CD4-positive, alpha-beta memory T cell (primary cell): ENCODE measurements at regions not wholly inside any gene's neighbourhood (a gene's known extent, or its start where the extent isn't known, plus 50 kb on each side); places are given as distances from the start of the nearest gene placed in this dataset.

ENCODE experiments used
- CTCF ChIA-PET: fragments of 350-600 bp; sonication (Branson Sonifier 250); formaldehyde crosslinking; loops from one replicate; lab custom pipeline; 2021; ENCODE audit warnings: inconsistent platforms; ENCODE audit not compliant: partially characterized antibody; lab: Charles Lee
- POLR2A ChIA-PET: fragments of 350-600 bp; sonication (Branson Sonifier 250); formaldehyde crosslinking; loops from one replicate; lab custom pipeline; 2021; ENCODE audit not compliant: partially characterized antibody; lab: Charles Lee
- DNase-seq, 5 donors: peaks; one replicate each; pipeline versions ENCODE4 v3.0.0 to v3.0.0-alpha.2; 2020 to 2022; ENCODE audit warnings: mixed read lengths in 1 of 5
- H3K27ac ChIP-seq: one replicate; pipeline ENCODE4 v1.7.0; 2013; ENCODE audit warnings: low read depth, low read length
- H3K27me3 ChIP-seq: 2 replicates; pipeline ENCODE4 v1.7.0; 2013; ENCODE audit warnings: mild to moderate bottlenecking, low read length, moderate library complexity; ENCODE audit not compliant: insufficient read depth
- H3K36me3 ChIP-seq: 2 replicates; pipeline ENCODE4 v1.7.0; 2013; ENCODE audit warnings: mild to moderate bottlenecking, low read length, moderate library complexity; ENCODE audit not compliant: insufficient read depth
- H3K4me1 ChIP-seq: 2 replicates; pipeline ENCODE4 v1.7.0; 2013; ENCODE audit warnings: mild to moderate bottlenecking, low read length, moderate library complexity; ENCODE audit not compliant: insufficient read depth
- H3K4me3 ChIP-seq, 2 donors: one replicate each; pipeline ENCODE4 v1.7.0; 2013; ENCODE audit warnings: low read length in 2 of 2, mild to moderate bottlenecking in 1 of 2
- H3K9me3 ChIP-seq, 2 donors: one replicate each; pipeline ENCODE4 v1.7.0; 2013; ENCODE audit warnings: low read length in 2 of 2, control low read depth in 1 of 2; ENCODE audit not compliant: control insufficient read depth in 1 of 2
- H3K27ac Mint-ChIP-seq, 7 donors: one replicate each; pipeline ENCODE4 v1.8.0; 2020 to 2021; ENCODE audit warnings: mixed read lengths in 7 of 7, mild to moderate bottlenecking in 6 of 7, inconsistent platforms in 3 of 7, moderate library complexity in 3 of 7
- H3K27me3 Mint-ChIP-seq, 2 donors: one replicate each; pipeline ENCODE4 v1.8.0; 2020 to 2021; ENCODE audit warnings: mixed read lengths in 2 of 2
- H3K36me3 Mint-ChIP-seq, 2 donors: one replicate each; pipeline ENCODE4 v1.8.0; 2020 to 2021; ENCODE audit warnings: mixed read lengths in 2 of 2, inconsistent platforms in 1 of 2, mild to moderate bottlenecking in 1 of 2
- H3K4me1 Mint-ChIP-seq, 4 donors: one replicate each; pipeline ENCODE4 v1.8.0; 2020 to 2021; ENCODE audit warnings: mixed read lengths in 4 of 4, mild to moderate bottlenecking in 1 of 4
- H3K4me3 Mint-ChIP-seq, 8 donors: one replicate each; pipeline ENCODE4 v1.8.0; 2020 to 2021; ENCODE audit warnings: mixed read lengths in 8 of 8, mild to moderate bottlenecking in 7 of 8, moderate library complexity in 6 of 8, inconsistent platforms in 3 of 8
- H3K9me3 Mint-ChIP-seq, 8 donors: one replicate each; pipeline ENCODE4 v1.8.0; 2020 to 2021; ENCODE audit warnings: mixed read lengths in 8 of 8, mild to moderate bottlenecking in 5 of 8, inconsistent platforms in 3 of 8, moderate library complexity in 1 of 8
- intact Hi-C: fragments of 100-400 bp; cut with micrococcal nuclease; formaldehyde crosslinking; loops from one replicate; pipeline ENCODE4 v1.15.1; 2023

GRCh38 chr17:52824542-52824941 lies 666.0 kb upstream of the CA10 start:
- no peak overlapping the region for H3K27ac ChIP-seq
- H3K4me1 Mint-ChIP-seq, result no peaks in the 10 kb centered on the region
- ChIA-PET POLR2A (no interaction called here), CTCF (no interaction called here)
- no peaks in the 10 kb centered on the region for H3K36me3 ChIP-seq
- H3K4me3 ChIP-seq, result no peak overlapping the region
- H3K27me3 Mint-ChIP-seq, result no peaks in the 10 kb centered on the region
- H3K36me3 Mint-ChIP-seq, result no peaks in the 10 kb centered on the region
- no peak for DNase-seq
- intact Hi-C loops, result no loop called here
- no peaks in the 10 kb centered on the region for H3K9me3 ChIP-seq
- no peak overlapping the region for H3K27ac Mint-ChIP-seq
- H3K27me3 ChIP-seq, result no peaks in the 10 kb centered on the region
- H3K9me3 Mint-ChIP-seq, result peaks cover 0 to 7% (median under 1%) of the 10 kb centered on the region in 8 donors
- no peaks in the 10 kb centered on the region for H3K4me1 ChIP-seq
- H3K4me3 Mint-ChIP-seq, result no peak overlapping the region

DNA sequence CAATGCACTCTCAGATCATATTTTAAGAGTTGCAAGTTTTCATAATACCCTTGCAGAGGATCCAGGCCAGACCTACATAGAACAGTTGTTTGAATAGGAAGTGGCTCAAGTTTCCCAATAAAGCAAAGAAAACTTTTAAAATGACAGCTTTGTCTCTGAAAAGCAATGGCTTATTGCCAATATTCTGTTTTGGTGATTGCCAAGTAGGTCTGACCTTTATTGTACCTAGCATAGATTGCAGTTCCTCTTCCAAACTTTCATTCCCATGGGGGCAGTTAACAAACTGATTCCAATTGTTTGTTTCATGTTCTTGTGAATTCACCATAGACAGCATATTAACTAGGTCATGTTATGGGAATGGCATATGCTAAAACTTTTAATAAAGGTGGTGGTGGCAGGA lies 664.6 kb upstream of the CA10 start:
- Histone ChIP-seq H3K4me1 (no peaks in the 10 kb centered on the region), H3K27ac (no peak overlapping the region), H3K36me3 (no peaks in the 10 kb centered on the region), H3K4me3 (no peak overlapping the region), H3K27me3 (no peaks in the 10 kb centered on the region), H3K9me3 (no peaks in the 10 kb centered on the region)
- Mint-ChIP-seq H3K9me3 (peaks cover 0 to 9% (median 3%) of the 10 kb centered on the region in 8 donors), H3K4me3 (no peak overlapping the region), H3K4me1 (no peaks in the 10 kb centered on the region), H3K27me3 (no peaks in the 10 kb centered on the region), H3K36me3 (no peaks in the 10 kb centered on the region), H3K27ac (no peak overlapping the region)
- DNase-seq, result no peak
- intact Hi-C loops, result no loop called here
- CTCF ChIA-PET, result no interaction called here
- POLR2A ChIA-PET, result no interaction called here

GRCh38 chr17:52790359-52790955 lies 631.9 kb upstream of the CA10 start:
- ChIA-PET POLR2A (no interaction called here), CTCF (no interaction called here)
- no peaks in the 10 kb centered on the region for H3K27me3 Mint-ChIP-seq
- no peaks in the 10 kb centered on the region for H3K36me3 Mint-ChIP-seq
- no peak for DNase-seq
- no peaks in the 10 kb centered on the region for H3K36me3 ChIP-seq
- H3K27ac Mint-ChIP-seq, result no peak overlapping the region
- peaks cover 0 to 3% of the 10 kb centered on the region in 2 donors for H3K9me3 ChIP-seq
- H3K4me3 ChIP-seq, result no peak overlapping the region
- H3K4me1 ChIP-seq, result no peaks in the 10 kb centered on the region
- no peak overlapping the region for H3K27ac ChIP-seq
- H3K27me3 ChIP-seq, result no peaks in the 10 kb centered on the region
- peaks cover 0 to 3% (median 1%) of the 10 kb centered on the region in 8 donors for H3K9me3 Mint-ChIP-seq
- no peaks in the 10 kb centered on the region for H3K4me1 Mint-ChIP-seq
- intact Hi-C loops, result no loop called here
- no peak overlapping the region for H3K4me3 Mint-ChIP-seq

DNA sequence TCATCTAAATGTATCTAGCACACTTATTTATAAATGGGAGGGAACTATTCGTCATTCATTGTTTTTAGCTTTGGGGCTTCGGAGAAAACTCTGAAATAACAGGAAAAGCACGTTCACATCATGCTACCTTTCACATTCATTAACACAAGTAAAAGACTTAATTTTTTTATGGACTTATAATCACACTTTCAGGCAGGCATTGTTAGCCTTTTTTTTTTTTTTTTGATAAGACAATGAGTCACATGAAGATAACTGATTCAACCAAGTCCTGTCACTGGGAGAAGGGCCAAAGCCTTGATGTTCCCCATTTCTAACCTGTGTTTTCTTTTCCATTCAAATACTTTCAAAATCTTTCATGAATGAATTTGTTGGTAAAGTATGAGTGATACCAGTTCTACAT lies 631.3 kb upstream of the CA10 start:
- Mint-ChIP-seq H3K27me3 (no peaks in the 10 kb centered on the region), H3K36me3 (no peaks in the 10 kb centered on the region), H3K27ac (no peak overlapping the region), H3K4me1 (no peaks in the 10 kb centered on the region), H3K9me3 (peaks cover 0 to 4% (median under 1%) of the 10 kb centered on the region in 8 donors), H3K4me3 (no peak overlapping the region)
- intact Hi-C loops, result no loop called here
- no peaks in the 10 kb centered on the region for H3K27me3 ChIP-seq
- H3K4me3 ChIP-seq, result no peak overlapping the region
- peaks cover 0 to 3% of the 10 kb centered on the region in 2 donors for H3K9me3 ChIP-seq
- H3K36me3 ChIP-seq, result no peaks in the 10 kb centered on the region
- no peaks in the 10 kb centered on the region for H3K4me1 ChIP-seq
- no peak for DNase-seq
- H3K27ac ChIP-seq, result no peak overlapping the region
- CTCF ChIA-PET, result no interaction called here
- POLR2A ChIA-PET, result no interaction called here

DNA sequence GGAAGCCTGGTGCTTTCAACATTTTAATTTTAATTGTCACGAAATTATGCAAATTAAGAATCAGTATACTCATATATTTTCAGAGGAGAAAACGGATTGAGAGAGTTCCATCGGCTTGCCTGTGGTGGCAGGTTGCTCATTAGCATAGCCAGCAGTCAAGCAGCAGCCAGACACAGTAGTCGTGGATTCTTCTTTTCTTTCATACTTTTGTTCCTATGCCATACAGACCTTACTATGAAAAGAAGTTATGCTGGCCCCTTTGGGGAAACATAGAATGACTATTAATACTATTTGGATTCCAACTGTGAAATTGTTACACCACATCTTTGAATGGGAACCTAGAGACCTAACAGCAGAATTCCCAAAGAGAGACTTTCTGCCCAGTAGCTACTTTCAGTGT lies 617.7 kb upstream of the CA10 start:
- Mint-ChIP-seq H3K4me1 (no peaks in the 10 kb centered on the region), H3K9me3 (peaks cover 0 to 7% (median 1%) of the 10 kb centered on the region in 8 donors), H3K36me3 (no peaks in the 10 kb centered on the region), H3K4me3 (no peak overlapping the region), H3K27ac (no peak overlapping the region), H3K27me3 (no peaks in the 10 kb centered on the region)
- no peak for DNase-seq
- intact Hi-C loops, result no loop called here
- POLR2A ChIA-PET, result no interaction called here
- Histone ChIP-seq H3K27ac (no peak overlapping the region), H3K27me3 (no peaks in the 10 kb centered on the region), H3K4me1 (no peaks in the 10 kb centered on the region), H3K9me3 (no peaks in the 10 kb centered on the region), H3K36me3 (no peaks in the 10 kb centered on the region), H3K4me3 (no peak overlapping the region)
- CTCF ChIA-PET, result no interaction called here

DNA sequence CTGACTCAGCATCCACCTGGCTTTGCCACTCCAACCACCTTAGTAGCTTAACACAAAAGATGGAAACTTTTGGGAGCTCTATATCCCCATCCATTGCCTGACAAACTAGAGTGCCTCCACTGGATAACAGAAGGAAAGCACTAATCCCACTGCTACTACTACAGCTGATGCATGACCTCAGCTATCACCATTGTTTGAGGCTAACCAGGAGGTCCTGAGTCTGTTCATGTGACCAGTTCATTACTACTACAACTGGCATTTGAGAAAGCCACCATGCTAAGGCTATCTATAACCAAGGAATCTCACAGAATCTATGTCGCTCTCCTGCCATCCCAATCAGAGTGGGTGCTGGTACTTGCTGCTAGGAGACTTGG lies 604.3 kb upstream of the CA10 start:
- DNase-seq, result no peak
- ChIA-PET CTCF (no interaction called here), POLR2A (no interaction called here)
- Mint-ChIP-seq H3K27me3 (no peaks in the 10 kb centered on the region), H3K4me3 (no peak overlapping the region), H3K4me1 (no peaks in the 10 kb centered on the region), H3K9me3 (peaks cover 0 to 16% (median 7%) of the 10 kb centered on the region in 8 donors), H3K36me3 (no peaks in the 10 kb centered on the region), H3K27ac (no peak overlapping the region)
- intact Hi-C loops, result no loop called here
- Histone ChIP-seq H3K27ac (no peak overlapping the region), H3K9me3 (no peaks in the 10 kb centered on the region), H3K4me3 (no peak overlapping the region), H3K36me3 (no peaks in the 10 kb centered on the region), H3K27me3 (no peaks in the 10 kb centered on the region), H3K4me1 (no peaks in the 10 kb centered on the region)

- no peak overlapping the region for H3K27ac ChIP-seq
- intact Hi-C loops, result no loop called here
- no peaks in the 10 kb centered on the region for H3K36me3 ChIP-seq
- DNase-seq, result no peak
- Mint-ChIP-seq H3K36me3 (no peaks in the 10 kb centered on the region), H3K9me3 (peaks cover 0 to 16% (median 7%) of the 10 kb centered on the region in 8 donors), H3K4me3 (no peak overlapping the region), H3K4me1 (no peaks in the 10 kb centered on the region), H3K27me3 (no peaks in the 10 kb centered on the region), H3K27ac (no peak overlapping the region)
- no peaks in the 10 kb centered on the region for H3K27me3 ChIP-seq
- H3K4me3 ChIP-seq, result no peak overlapping the region
- H3K9me3 ChIP-seq, result no peaks in the 10 kb centered on the region
- no peaks in the 10 kb centered on the region for H3K4me1 ChIP-seq
- ChIA-PET POLR2A (no interaction called here), CTCF (no interaction called here)
Measured at GRCh38 chr17:52762147-52762793, 603.8 kb upstream of the CA10 start.
